ENCODE measurements at regions not wholly inside any gene's neighbourhood (a gene's known extent, or its start where the extent isn't known, plus 50 kb on each side); places are given as distances from the start of the nearest gene placed in this dataset.

- ATAC-seq (ENCODE audit: low FRiP score in 2 of 2): no peak
- H3K27ac ChIP-seq: no peak overlapping the region
- WGBS, 2 donors: 90 to 97% methylated on average over 7 of the region's 7 CpGs
- H3K27me3 ChIP-seq: no peaks in the 10 kb centered on the region
- H3K4me1 ChIP-seq: peaks cover 8 to 25% (median 15%) of the 10 kb centered on the region in 4 donors
- TF ChIP-seq EP300 (IDR thresholded peaks at IDR 0.05) (no peak), CTCF (IDR thresholded peaks at IDR 0.05) (no peak), POLR2AphosphoS5 (IDR thresholded peaks at IDR 0.05) (no peak), POLR2A (IDR thresholded peaks at IDR 0.05) (no peak)
- no peaks in the 10 kb centered on the region for H3K9me3 ChIP-seq
- H3K36me3 ChIP-seq: peaks cover 0 to 12% (median 3%) of the 10 kb centered on the region in 4 donors
- H3K4me3 ChIP-seq: no peak overlapping the region
- DNase-seq: no peak
Measured at GRCh38 chr12:123038486-123038885, 58.0 kb downstream of the ARL6IP4 start.

GRCh38 chr12:123037791-123038190 is 57.3 kb downstream of the ARL6IP4 start:
- no peak overlapping the region for H3K27ac ChIP-seq
- no peaks in the 10 kb centered on the region for H3K27me3 ChIP-seq
- no peak overlapping the region for H3K4me3 ChIP-seq
- ATAC-seq (ENCODE audit: low FRiP score in 2 of 2) (no peak), DNase-seq (no peak)
- H3K4me1 ChIP-seq: peaks cover 6 to 21% (median 14%) of the 10 kb centered on the region in 4 donors
- TF ChIP-seq EP300 (IDR thresholded peaks at IDR 0.05) (no peak), POLR2AphosphoS5 (IDR thresholded peaks at IDR 0.05) (no peak)
- no peaks in the 10 kb centered on the region for H3K9me3 ChIP-seq
- peaks cover 0 to 19% (median 7%) of the 10 kb centered on the region in 4 donors for H3K36me3 ChIP-seq
- 83 to 85% methylated on average over 3 to 6 of the region's 6 CpGs for WGBS, 2 donors

GRCh38 chr12:123036466-123037285 is 56.2 kb downstream of the ARL6IP4 start:
- ATAC-seq (ENCODE audit: low FRiP score in 2 of 2) (no peak), DNase-seq (no peak)
- Histone ChIP-seq H3K9me3 (no peaks in the 10 kb centered on the region), H3K27ac (no peak overlapping the region), H3K36me3 (peaks cover 0 to 24% (median 10%) of the 10 kb centered on the region in 4 donors), H3K4me3 (no peak overlapping the region), H3K4me1 (peaks cover 6 to 15% (median 10%) of the 10 kb centered on the region in 4 donors), H3K27me3 (no peaks in the 10 kb centered on the region)
- WGBS, 2 donors: 89 to 90% methylated on average over 3 to 4 of the region's 4 CpGs
- TF ChIP-seq POLR2AphosphoS5 (IDR thresholded peaks at IDR 0.05) (no peak), CTCF (IDR thresholded peaks at IDR 0.05) (no peak)

GRCh38 chr12:123035841-123036240 is 55.4 kb downstream of the ARL6IP4 start:
- peaks cover 6 to 15% (median 10%) of the 10 kb centered on the region in 4 donors for H3K4me1 ChIP-seq
- H3K27me3 ChIP-seq: no peaks in the 10 kb centered on the region
- TF ChIP-seq POLR2A (IDR thresholded peaks at IDR 0.05) (no peak), POLR2AphosphoS5 (IDR thresholded peaks at IDR 0.05) (no peak), EP300 (IDR thresholded peaks at IDR 0.05) (no peak), CTCF (IDR thresholded peaks at IDR 0.05) (no peak)
- H3K9me3 ChIP-seq: no peaks in the 10 kb centered on the region
- ATAC-seq (ENCODE audit: low FRiP score in 2 of 2) (no peak), DNase-seq (no peak)
- 89 to 91% methylated on average over 5 of the region's 5 CpGs for WGBS, 2 donors
- peaks cover 0 to 31% (median 13%) of the 10 kb centered on the region in 4 donors for H3K36me3 ChIP-seq
- H3K27ac ChIP-seq: no peak overlapping the region
- H3K4me3 ChIP-seq: no peak overlapping the region

- Histone ChIP-seq H3K36me3 (peaks cover 0 to 39% (median 16%) of the 10 kb centered on the region in 4 donors), H3K27ac (no peak overlapping the region), H3K4me3 (no peak overlapping the region), H3K9me3 (no peaks in the 10 kb centered on the region), H3K4me1 (peaks cover 6 to 15% (median 10%) of the 10 kb centered on the region in 4 donors), H3K27me3 (no peaks in the 10 kb centered on the region)
- 43 to 65% methylated on average over 4 of the region's 4 CpGs for WGBS, 2 donors
- ATAC-seq (ENCODE audit: low FRiP score in 2 of 2) (peak in 1 of 2 donors; percentile 80), DNase-seq (no peak)
- TF ChIP-seq EP300 (IDR thresholded peaks at IDR 0.05): no peak
- TF ChIP-seq POLR2A (IDR thresholded peaks at IDR 0.05): no peak
- no peak for TF ChIP-seq POLR2AphosphoS5 (IDR thresholded peaks at IDR 0.05)
- no peak for TF ChIP-seq CTCF (IDR thresholded peaks at IDR 0.05)
Measured at GRCh38 chr12:123034865-123035264, 54.4 kb downstream of the ARL6IP4 start.

Measured in upper lobe of left lung (tissue), 6 donors.